ENCODE measurements at regions not wholly inside any gene's neighbourhood (a gene's known extent, or its start where the extent isn't known, plus 50 kb on each side); places are given as distances from the start of the nearest gene placed in this dataset.
"Not testable (repeated sequence)": the region's sequence is repeated elsewhere in the genome, so short reads cannot be mapped to it uniquely, and the experiment has no call there.

DNA sequence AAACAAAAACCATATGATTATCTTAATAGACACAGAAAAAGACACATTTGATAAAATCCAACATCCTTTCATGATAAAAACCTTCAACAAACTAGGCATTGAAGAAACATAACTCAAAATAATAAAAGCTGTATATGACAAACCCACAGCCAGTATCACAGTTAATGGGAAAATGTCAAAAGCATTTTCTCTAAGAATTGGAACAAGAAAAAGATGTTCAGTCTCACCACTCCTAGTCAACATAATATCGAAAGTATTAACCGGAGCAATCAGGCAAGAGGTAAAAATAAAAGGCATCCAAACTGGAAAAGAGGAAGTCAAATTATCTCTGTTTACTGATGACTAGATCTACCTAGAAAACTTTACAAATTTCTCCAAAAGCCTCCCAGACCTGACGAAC is 684.2 kb upstream of the SPRY2 start:
- DNase-seq (ENCODE audit: low spot score): no peak

GRCh38 chr13:81021284-81021840 is 680.4 kb upstream of the SPRY2 start:
- DNase-seq (ENCODE audit: low spot score): no peak

DNA sequence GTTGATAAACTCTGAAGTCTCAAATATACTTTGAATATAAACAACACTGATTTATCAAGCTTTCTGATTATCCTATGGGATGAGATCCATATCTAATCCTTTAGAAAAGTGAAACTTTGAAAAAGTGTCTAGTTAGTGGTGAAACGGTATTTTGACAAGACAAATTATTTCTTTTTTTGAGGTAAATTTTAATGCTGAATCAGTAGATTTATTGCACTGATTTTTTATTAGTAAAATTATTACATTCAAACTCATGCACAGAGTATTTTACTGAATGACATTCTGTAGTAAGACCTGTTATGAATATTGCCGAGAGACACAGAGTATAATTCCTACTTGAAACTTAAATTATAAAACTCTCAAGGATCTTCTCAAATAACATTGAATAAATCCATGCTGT is 679.1 kb upstream of the SPRY2 start:
- DNase-seq (ENCODE audit: low spot score): no peak

DNA sequence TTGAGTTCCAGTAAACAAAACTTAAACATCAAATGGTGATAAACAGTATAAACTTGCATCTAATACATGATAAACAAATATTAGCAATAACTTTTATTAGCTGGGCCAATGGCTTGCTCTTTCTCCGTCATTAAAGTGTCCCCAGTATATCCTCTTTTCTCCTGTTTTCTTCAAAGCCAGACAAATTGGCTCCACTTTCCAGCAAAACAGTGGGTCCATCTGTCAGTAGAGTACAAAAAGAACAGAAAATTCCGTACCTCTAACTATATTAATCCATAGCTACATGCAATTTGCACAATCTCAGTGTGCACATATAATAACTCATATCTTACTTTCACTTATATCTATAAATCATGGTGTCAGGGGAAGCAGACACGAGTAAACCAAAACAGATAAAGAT is 678.0 kb upstream of the SPRY2 start:
- DNase-seq (ENCODE audit: low spot score): no peak

DNA sequence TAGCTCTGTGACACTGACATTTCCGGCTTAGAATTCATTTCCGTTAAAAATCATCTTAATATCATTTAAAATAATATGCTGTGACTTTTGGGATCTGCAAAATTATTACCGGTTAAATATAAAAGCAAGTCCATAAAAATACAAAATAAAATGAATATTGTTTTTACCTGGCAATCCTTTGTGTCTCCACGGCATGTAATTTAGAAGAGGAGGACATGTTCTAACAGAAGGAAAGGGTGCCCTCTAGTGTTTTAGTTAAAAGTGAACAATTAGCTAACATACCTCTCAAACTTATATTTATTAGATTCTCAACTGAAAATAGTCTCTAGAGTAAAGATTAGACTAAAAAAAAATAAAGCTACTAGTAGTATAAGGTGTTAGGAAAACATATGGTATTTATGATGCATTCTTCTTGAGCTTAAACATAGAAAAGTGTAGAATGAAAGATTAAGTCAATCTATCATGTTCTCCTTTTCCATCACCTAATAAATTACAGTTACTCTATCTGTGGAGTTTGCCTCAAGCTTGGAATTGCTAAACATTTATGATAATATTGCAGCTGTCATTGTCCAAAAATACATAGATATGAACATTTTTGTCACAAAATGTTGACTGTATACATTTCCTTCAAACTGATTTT is 676.7 kb upstream of the SPRY2 start:
- peak; percentile 38 for DNase-seq (ENCODE audit: low spot score)

GRCh38 chr13:81012031-81012430 is 671.1 kb upstream of the SPRY2 start:
- no peak for DNase-seq (ENCODE audit: low spot score)

- DNase-seq (ENCODE audit: low spot score): no peak
These were observed 661.0 kb upstream of the SPRY2 start for GRCh38 chr13:81001828-81002385.

DNA sequence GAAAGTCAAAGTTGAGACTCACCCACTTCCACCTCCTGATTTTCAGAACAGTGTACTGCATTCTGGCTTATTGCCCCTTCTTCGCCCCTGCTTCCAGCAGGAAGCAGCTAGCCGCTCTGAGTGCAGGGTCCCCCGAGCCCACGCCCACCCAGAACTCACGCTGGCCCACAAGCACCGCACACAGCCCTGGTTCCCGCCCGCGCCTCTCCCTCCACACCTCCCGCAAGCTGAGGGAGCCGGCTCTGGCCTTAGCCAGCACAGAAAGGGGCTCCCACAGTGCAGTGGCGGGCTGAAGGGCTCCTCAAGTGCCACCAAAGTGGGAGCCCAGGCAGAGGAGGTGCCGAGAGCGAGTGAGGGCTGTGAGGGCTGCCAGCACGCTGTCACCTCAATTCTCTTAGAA is 657.7 kb upstream of the SPRY2 start:
- DNase-seq (ENCODE audit: low spot score): not testable (repeated sequence)

GRCh38 chr13:80989747-80990146 is 648.8 kb upstream of the SPRY2 start:
- DNase-seq (ENCODE audit: low spot score): no peak

DNA sequence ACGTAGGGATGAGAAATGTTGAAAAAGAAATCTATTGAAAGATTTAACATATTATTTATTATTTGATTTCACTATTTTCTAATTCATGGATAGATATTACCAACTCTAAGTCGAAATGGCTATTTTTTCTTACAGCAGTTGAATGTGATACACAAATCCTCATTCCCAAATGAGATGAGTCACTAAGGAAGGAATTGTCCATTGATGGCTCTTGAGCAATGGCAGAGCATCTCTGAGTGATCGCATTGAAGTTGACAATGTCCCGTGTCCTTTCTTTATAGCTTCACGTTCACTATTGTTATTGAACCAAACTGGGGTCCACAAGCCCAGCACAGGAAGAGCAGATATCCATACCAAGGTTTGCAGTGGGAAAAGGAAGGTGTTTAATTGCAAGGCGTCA is 648.3 kb upstream of the SPRY2 start:
- DNase-seq (ENCODE audit: low spot score): no peak

DNA sequence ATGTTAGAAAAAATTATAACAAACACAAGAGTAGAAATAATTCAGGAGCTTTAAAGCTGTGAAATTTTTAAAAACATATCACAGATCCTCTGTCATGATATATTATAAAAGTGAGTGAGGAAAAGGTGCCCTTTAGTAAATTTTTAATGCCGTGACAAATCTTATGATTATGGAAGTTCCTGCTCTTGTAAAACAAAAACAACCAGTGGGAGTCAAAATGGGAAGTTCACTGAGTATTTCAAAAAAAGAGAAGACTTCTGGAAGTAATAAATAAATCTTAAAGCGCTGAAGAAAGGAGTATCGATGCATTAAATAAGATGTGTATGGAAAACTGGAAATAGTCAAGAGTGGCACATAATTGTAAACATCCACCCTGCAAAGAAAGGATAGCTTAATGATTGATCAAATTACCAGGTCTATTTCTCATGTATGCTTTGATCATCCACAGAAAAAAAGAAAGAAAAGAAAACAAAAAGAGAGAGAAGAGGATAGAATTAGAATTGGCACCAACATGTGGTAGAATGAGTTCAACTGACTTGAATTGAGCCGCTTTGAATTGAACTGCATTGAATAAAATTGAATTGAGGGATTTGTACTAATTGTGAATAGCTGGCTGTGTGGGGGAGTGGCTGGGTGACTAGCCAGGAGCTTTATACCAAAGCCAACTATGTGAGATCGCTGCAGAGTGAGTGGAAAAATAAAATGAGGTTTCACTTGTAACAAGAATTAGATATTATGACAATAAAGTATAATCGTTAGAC is 647.6 kb upstream of the SPRY2 start:
- no peak for DNase-seq (ENCODE audit: low spot score)

DNA sequence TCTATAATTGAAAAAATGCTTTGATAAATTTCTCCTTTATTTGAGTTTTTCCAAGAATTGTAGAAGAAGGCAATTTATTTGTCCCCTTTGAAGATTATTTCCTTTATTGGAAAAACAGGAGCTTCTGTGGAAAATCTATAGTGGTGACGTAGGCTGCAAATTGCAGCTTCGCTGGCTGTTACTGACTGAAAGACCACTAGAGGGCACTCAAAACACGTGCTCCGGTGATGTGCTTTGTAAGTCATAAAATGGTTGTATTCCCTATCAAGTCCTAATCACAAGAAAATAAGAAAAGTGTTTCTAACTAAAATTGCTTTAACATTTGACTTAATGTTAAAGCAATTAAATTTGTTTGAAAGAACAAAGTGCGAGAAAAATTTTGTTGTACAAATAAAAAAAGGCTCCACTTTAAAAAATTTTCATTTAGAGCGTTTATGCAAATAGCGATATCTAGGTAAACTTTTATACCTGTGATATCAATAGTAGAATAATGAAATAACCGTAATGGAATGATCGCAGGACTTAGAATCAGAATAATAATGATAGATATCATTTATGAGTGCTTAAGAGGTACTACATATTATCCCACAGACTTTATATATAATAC is 638.2 kb upstream of the SPRY2 start:
- DNase-seq (ENCODE audit: low spot score): peak; percentile 52

GRCh38 chr13:80977168-80977567 is 636.2 kb upstream of the SPRY2 start:
- no peak for DNase-seq (ENCODE audit: low spot score)

DNA sequence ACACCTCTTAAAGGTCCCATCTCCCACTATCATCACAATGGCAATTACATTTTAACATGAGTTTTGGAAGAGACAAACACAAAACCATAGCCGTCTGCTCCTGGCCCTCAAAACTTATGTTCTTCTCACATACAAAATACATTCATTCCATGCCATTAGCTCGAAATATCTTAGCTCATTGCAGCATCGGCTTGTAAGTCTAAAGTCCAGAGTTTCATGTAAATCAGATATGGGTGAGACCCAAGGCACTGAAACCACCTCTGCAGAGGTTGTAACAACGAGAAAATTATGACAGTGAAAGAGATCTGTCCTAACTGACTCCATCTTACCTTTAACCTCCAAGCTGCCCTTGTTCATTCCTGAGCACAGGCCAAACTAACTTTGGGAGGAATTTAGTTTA is 635.0 kb upstream of the SPRY2 start:
- DNase-seq (ENCODE audit: low spot score): no peak

GRCh38 chr13:80973721-80974120 is 632.8 kb upstream of the SPRY2 start:
- no peak for DNase-seq (ENCODE audit: low spot score)

- no peak for DNase-seq (ENCODE audit: low spot score)
These were observed 632.0 kb upstream of the SPRY2 start for GRCh38 chr13:80972857-80973478.

DNA sequence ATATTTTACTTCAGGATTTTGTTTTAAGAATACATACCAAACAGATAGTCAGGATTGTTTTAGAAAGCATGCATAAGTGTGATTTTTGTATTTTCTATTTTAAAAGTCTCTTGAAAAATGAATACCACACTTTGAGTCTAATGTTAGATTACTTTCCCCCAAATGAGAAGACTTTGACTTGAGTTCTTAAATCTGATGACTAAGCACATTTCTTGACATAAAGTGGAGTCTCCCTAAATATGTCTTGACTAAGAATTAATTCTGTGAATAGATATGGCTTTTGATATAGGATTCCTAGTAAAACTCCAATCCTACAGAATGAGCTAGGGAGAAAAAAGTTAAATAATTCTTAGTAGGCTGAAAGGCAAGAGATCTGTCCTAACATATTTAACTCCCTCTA is 624.2 kb upstream of the SPRY2 start:
- DNase-seq (ENCODE audit: low spot score): no peak

DNA sequence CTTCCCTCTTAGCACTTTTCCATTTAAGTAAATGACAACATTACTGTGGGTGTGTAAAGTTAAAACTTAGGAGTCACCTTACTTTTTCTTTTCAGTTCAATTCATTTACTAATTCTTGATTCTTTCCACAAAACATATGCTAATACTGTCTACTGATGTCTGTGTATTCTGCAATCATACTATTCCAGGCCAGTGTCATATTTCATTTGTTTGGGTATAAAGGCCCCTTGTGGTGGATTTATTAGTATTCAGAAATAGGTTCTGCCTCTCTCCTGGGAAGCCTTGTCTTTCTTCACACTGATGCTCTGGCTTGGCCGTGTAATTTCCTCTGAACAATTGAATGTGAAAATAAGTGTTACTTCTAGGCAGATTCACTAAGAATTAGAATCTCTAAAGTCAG is 621.9 kb upstream of the SPRY2 start:
- DNase-seq (ENCODE audit: low spot score): no peak

- no peak for DNase-seq (ENCODE audit: low spot score)
These were observed 621.2 kb upstream of the SPRY2 start for GRCh38 chr13:80962173-80962572.

DNA sequence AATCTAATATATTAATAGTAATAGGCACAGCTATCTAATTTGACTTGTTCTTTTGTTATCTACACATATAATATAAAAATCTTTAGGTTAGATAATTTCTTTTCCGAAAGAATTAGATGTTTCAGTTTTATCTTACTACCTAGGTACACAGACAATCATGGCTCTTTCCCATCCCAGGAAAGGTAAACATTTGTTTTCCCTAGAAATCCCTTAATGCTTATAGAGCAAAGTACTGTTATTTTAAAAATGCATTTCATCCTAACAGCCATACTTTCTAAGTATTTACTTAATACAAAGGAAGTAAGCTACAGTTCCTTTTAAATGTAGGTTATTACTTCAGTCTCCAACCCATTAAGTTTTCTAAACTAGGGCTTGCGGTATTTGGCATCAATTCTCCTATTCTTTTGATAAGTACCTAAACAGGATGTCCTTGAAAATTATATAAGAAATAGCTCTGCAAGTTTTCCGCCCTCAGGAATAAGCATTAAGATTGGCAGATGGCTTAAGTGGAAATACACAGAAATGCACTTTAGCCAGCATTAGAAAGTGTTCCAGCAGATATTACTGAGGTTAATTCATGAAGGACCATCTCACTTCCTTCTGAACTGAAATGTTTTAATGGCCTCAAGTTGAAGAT is 616.2 kb upstream of the SPRY2 start:
- no peak for DNase-seq (ENCODE audit: low spot score)

- no peak for DNase-seq (ENCODE audit: low spot score)
These were observed 614.6 kb upstream of the SPRY2 start for GRCh38 chr13:80955501-80955900.

- DNase-seq (ENCODE audit: low spot score): no peak
These were observed 611.2 kb upstream of the SPRY2 start for GRCh38 chr13:80952158-80952557.

All from activated CD4-positive, alpha-beta T cell treated with anti-CD3 and anti-CD28 coated beads, Interleukin-2, Interleukin-4, amounts not matched to agents 100 ng/mL and 50 ng/mL, durations not matched to agents 16 hours and 8 hours (primary cell).